ENCODE measurements at regions not wholly inside any gene's neighbourhood (a gene's known extent, or its start where the extent isn't known, plus 50 kb on each side); places are given as distances from the start of the nearest gene placed in this dataset.

GRCh38 chr4:145414841-145415240, 66.8 kb upstream of the SMAD1 start:
- TF ChIP-seq CTCF (conservative IDR thresholded peaks at IDR 0.05; ENCODE audit: low read depth, low read length) (no peak), EZH2phosphoT487 (IDR thresholded peaks at IDR 0.05; ENCODE audit: borderline replicate concordance, low read length) (no peak), EZH2 (IDR thresholded peaks at IDR 0.05; ENCODE audit: low read length, unreplicated experiment) (no peak)

All from PC-3 (cell line).